OCI-LY1 (cell line): ENCODE measurements at regions not wholly inside any gene's neighbourhood (a gene's known extent, or its start where the extent isn't known, plus 50 kb on each side); places are given as distances from the start of the nearest gene placed in this dataset.

Experiments used
- H2AFZ ChIP-seq: fragments of 200-600 bp; sonication (generic), shearing (Covaris generic); 2 replicates; pipeline ENCODE4 v1.6.0; 2014; ENCODE audit warnings: antibody characterized with exemption, mild to moderate bottlenecking, low read length
- H3F3A ChIP-seq: fragments of 200-600 bp; sonication (generic), shearing (Covaris generic); 2 replicates; pipeline ENCODE4 v1.6.0; 2014; ENCODE audit warnings: mild to moderate bottlenecking, antibody characterized with exemption, low read length, moderate library complexity; ENCODE audit not compliant: insufficient read depth
- H3K27ac ChIP-seq: fragments of 200-600 bp; sonication (generic); 2 replicates; pipeline ENCODE4 v1.5.1; 2014; ENCODE audit warnings: low read length, mixed run types, mild to moderate bottlenecking, low read depth; ENCODE audit not compliant: poor library complexity, severe bottlenecking
- H3K27me3 ChIP-seq: fragments of 200-600 bp; sonication (generic); 2 replicates; pipeline ENCODE4 v1.6.0; 2014; ENCODE audit warnings: antibody characterized with exemption, mild to moderate bottlenecking, low read length, moderate library complexity; ENCODE audit not compliant: insufficient read depth
- H3K36me3 ChIP-seq: fragments of 200-600 bp; sonication (generic); 2 replicates; pipeline ENCODE4 v1.6.1; 2014; ENCODE audit warnings: mild to moderate bottlenecking, antibody characterized with exemption, low read length, moderate library complexity, mixed read lengths; ENCODE audit not compliant: insufficient read depth
- H3K4me1 ChIP-seq: fragments of 200-600 bp; sonication (generic); 2 replicates; pipeline ENCODE4 v1.5.1; 2014; ENCODE audit warnings: mild to moderate bottlenecking, low read length, moderate library complexity; ENCODE audit not compliant: insufficient read depth, severe bottlenecking
- H3K4me2 ChIP-seq: fragments of 200-600 bp; sonication (generic), shearing (Covaris generic); 2 replicates; pipeline ENCODE4 v1.6.1; 2014; ENCODE audit warnings: low read length
- H3K4me3 ChIP-seq: fragments of 200-600 bp; sonication (generic); 2 replicates; pipeline ENCODE4 v1.5.1; 2014; ENCODE audit warnings: low read length, low read depth, mild to moderate bottlenecking, mixed read lengths; ENCODE audit not compliant: poor library complexity, severe bottlenecking
- H3K79me2 ChIP-seq: fragments of 200-600 bp; shearing (Covaris generic); 2 replicates; pipeline ENCODE4 v1.6.1; 2016; ENCODE audit warnings: mixed run types, low read length, mixed read lengths; ENCODE audit not compliant: insufficient read depth
- H3K9ac ChIP-seq: fragments of 200-600 bp; sonication (generic), shearing (Covaris generic); 2 replicates; pipeline ENCODE4 v1.6.1; 2014; ENCODE audit warnings: mild to moderate bottlenecking, low read length, mixed read lengths
- H3K9me2 ChIP-seq: fragments of 200-600 bp; sonication (generic), shearing (Covaris generic); 2 replicates; pipeline ENCODE4 v1.6.1; 2014; ENCODE audit warnings: low read depth, mild to moderate bottlenecking, low read length, mixed read lengths
- H3K9me3 ChIP-seq: fragments of 200-600 bp; shearing (Covaris generic); 2 replicates; pipeline ENCODE4 v1.6.1; 2014; ENCODE audit warnings: low read length, mixed read lengths
- H4K20me1 ChIP-seq: fragments of 200-600 bp; sonication (generic), shearing (Covaris generic); 2 replicates; pipeline ENCODE4 v1.6.0; 2016; ENCODE audit warnings: mild to moderate bottlenecking, low read length; ENCODE audit not compliant: insufficient read depth
- EZH2 ChIP-seq: fragments of 200-600 bp; sonication (generic), shearing (Covaris generic); IDR thresholded peaks from 2 replicates; pipeline ENCODE4 v1.8.0; 2017; ENCODE audit warnings: borderline replicate concordance, mixed run types, mild to moderate bottlenecking, antibody characterized with exemption, low read length, moderate library complexity, mixed read lengths
- TF ChIP-seq, protein P1 (sequence below): fragments of 200-600 bp; sonication (generic), shearing (Covaris generic); IDR thresholded peaks from 2 replicates; pipeline ENCODE4 v1.5.1; 2017; ENCODE audit warnings: mild to moderate bottlenecking, antibody characterized with exemption, low read length, moderate library complexity, mixed read lengths

DNA sequence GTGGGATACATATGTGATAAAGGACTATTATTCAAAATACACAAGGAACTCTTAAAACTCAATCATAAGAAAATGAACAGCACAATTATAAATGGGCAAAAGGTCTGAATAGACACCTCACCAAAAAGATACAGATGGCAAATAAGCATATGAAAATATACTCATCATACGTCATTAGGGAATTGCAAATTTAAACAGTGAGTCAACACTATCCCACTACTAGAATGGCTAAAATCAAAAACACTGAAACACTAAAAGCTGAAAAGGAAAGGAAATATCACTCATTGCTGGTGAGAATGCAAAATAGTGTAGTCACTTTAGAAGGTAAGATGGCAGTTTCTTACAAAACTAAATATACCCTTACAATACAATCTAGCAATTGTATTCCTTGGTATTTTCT is 597.0 kb upstream of the PABPC4L start:
- Histone ChIP-seq H3F3A (no peaks in the 10 kb centered on the region), H3K9ac (no peak overlapping the region), H3K9me2 (no peaks in the 10 kb centered on the region), H3K4me1 (no peaks in the 10 kb centered on the region), H4K20me1 (no peaks in the 10 kb centered on the region), H3K4me2 (no peak overlapping the region), H3K27me3 (no peaks in the 10 kb centered on the region), H3K36me3 (no peaks in the 10 kb centered on the region), H3K9me3 (no peaks in the 10 kb centered on the region), H3K27ac (no peak overlapping the region), H3K4me3 (no peak overlapping the region), H2AFZ (no peak overlapping the region), H3K79me2 (no peaks in the 10 kb centered on the region)
- TF ChIP-seq, protein P1, sequence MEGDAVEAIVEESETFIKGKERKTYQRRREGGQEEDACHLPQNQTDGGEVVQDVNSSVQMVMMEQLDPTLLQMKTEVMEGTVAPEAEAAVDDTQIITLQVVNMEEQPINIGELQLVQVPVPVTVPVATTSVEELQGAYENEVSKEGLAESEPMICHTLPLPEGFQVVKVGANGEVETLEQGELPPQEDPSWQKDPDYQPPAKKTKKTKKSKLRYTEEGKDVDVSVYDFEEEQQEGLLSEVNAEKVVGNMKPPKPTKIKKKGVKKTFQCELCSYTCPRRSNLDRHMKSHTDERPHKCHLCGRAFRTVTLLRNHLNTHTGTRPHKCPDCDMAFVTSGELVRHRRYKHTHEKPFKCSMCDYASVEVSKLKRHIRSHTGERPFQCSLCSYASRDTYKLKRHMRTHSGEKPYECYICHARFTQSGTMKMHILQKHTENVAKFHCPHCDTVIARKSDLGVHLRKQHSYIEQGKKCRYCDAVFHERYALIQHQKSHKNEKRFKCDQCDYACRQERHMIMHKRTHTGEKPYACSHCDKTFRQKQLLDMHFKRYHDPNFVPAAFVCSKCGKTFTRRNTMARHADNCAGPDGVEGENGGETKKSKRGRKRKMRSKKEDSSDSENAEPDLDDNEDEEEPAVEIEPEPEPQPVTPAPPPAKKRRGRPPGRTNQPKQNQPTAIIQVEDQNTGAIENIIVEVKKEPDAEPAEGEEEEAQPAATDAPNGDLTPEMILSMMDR = no peak
- no peak for TF ChIP-seq EZH2

DNA sequence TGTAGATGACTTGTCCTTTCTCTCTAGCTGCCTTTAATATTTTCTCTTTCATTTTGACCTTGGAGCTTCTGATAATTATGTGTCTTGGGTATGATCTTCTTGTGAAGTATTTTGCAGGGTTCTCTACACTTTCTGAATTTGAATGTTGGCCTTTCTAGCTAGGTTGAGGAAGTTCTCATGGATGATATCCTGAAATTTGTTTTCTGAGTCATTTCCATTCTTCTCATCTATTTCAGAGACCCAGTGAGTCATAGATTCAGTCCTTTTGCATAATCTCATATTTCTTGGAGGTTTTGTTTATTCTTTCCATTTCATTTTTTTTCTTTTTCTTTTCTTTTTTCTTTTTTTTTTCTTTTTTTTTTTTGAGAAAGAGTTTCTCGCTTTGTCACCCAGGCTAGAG is 585.7 kb upstream of the PABPC4L start:
- Histone ChIP-seq H3K4me1 (no peaks in the 10 kb centered on the region), H3K9ac (no peak overlapping the region), H3K4me2 (no peak overlapping the region), H2AFZ (no peak overlapping the region), H3K27me3 (no peaks in the 10 kb centered on the region), H3K79me2 (no peaks in the 10 kb centered on the region), H3K36me3 (no peaks in the 10 kb centered on the region), H3F3A (no peaks in the 10 kb centered on the region), H3K4me3 (no peak overlapping the region), H4K20me1 (no peaks in the 10 kb centered on the region), H3K27ac (no peak overlapping the region), H3K9me3 (no peaks in the 10 kb centered on the region), H3K9me2 (no peaks in the 10 kb centered on the region)
- TF ChIP-seq EZH2 = no peak
- TF ChIP-seq, protein P1 = no peak

DNA sequence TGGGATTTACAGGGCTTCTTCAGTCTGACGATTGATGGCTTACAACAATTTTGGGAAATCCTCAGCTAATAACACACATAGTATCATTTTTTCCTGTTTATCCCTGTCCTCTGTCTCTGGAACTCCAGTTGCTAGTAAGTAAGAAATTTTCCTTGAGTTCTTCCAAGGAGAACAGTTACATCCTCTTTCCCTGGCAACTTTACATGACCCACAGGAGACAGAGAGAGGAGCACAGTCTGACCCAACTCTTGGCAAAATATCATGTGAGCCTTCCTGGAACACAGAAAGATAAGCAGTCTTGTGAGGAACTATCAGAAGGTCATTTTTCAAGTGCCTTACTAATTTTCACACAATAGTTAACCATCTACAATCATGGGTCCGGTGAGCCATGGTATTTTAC is 578.7 kb upstream of the PABPC4L start:
- no peaks in the 10 kb centered on the region for H4K20me1 ChIP-seq
- no peaks in the 10 kb centered on the region for H3K36me3 ChIP-seq
- no peak overlapping the region for H3K27ac ChIP-seq
- H3K79me2 ChIP-seq = no peaks in the 10 kb centered on the region
- H3K9me2 ChIP-seq = no peaks in the 10 kb centered on the region
- TF ChIP-seq EZH2 = no peak
- TF ChIP-seq, protein P1 = no peak
- H3F3A ChIP-seq = no peaks in the 10 kb centered on the region
- no peak overlapping the region for H3K9ac ChIP-seq
- H2AFZ ChIP-seq = no peak overlapping the region
- H3K27me3 ChIP-seq = no peaks in the 10 kb centered on the region
- no peak overlapping the region for H3K4me2 ChIP-seq
- no peaks in the 10 kb centered on the region for H3K9me3 ChIP-seq
- H3K4me1 ChIP-seq = no peaks in the 10 kb centered on the region
- no peak overlapping the region for H3K4me3 ChIP-seq
